IMR-90 (cell line): ENCODE measurements at regions not wholly inside any gene's neighbourhood (a gene's known extent, or its start where the extent isn't known, plus 50 kb on each side); places are given as distances from the start of the nearest gene placed in this dataset.

Experiments
- ATAC-seq: fragments of 200-7000 bp; cut with Tn5 transposase; 2 replicates; pipeline ENCODE4 v1.9.1; 2020; ENCODE audit warnings: low read depth, mild to moderate bottlenecking, moderate library complexity
- BruUV-seq: library from RNA; stranded (reverse); fragments of 400-500 nt; replicated peaks from 2 replicates; lab custom pipeline; 2021; lab: Mats Ljungman, UMichigan
- CTCF ChIA-PET: fragments of 300-600 bp; formaldehyde crosslinking; extraction: SDS; loops from one replicate; lab custom pipeline; 2021; ENCODE audit warnings: antibody characterized with exemption; lab: Yijun Ruan, JAX
- POLR2A ChIA-PET: fragments of 300-600 bp; sonication (Branson Sonifier 250); formaldehyde crosslinking; loops from one replicate; lab custom pipeline; 2022; ENCODE audit warnings: antibody characterized with exemption; ENCODE audit not compliant: unreplicated experiment; lab: Charles Lee
- DNase-seq: peaks from one replicate; pipeline ENCODE4 v3.0.0; 2013
- H2AFZ ChIP-seq: replicated peaks from 2 replicates; pipeline ENCODE3; 2013; ENCODE audit warnings: low read length, mild to moderate bottlenecking; ENCODE audit not compliant: poor library complexity
- H2AK5ac ChIP-seq: 2 replicates; pipeline ENCODE4 v1.6.1; 2013; ENCODE audit warnings: low read depth, low read length, inconsistent platforms
- H2AK9ac ChIP-seq: replicated peaks from 2 replicates; pipeline ENCODE3; 2013; ENCODE audit warnings: mild to moderate bottlenecking, low read depth, low read length, moderate library complexity; ENCODE audit not compliant: poor library complexity
- H2BK120ac ChIP-seq: 2 replicates; pipeline ENCODE4 v1.6.1; 2013; ENCODE audit warnings: low read depth, low read length, inconsistent platforms
- H2BK15ac ChIP-seq: 3 replicates; pipeline ENCODE4 v1.6.1; 2013; ENCODE audit warnings: low read depth, low read length, inconsistent platforms
- H2BK20ac ChIP-seq: 2 replicates; pipeline ENCODE4 v1.6.1; 2013; ENCODE audit warnings: low read depth, mild to moderate bottlenecking, inconsistent platforms, low read length, moderate library complexity
- H2BK5ac ChIP-seq: 2 replicates; pipeline ENCODE4 v1.6.1; 2013; ENCODE audit warnings: mild to moderate bottlenecking, low read depth, low read length, inconsistent platforms; ENCODE audit not compliant: poor library complexity, severe bottlenecking
- H3K14ac ChIP-seq: replicated peaks from 2 replicates; pipeline ENCODE4 v1.6.1; 2013; ENCODE audit warnings: low read depth, low read length, inconsistent platforms
- H3K18ac ChIP-seq: 2 replicates; pipeline ENCODE4 v1.6.1; 2013; ENCODE audit warnings: low read depth, low read length, control low read depth
- H3K23ac ChIP-seq: 2 replicates; pipeline ENCODE4 v1.6.1; 2013; ENCODE audit warnings: low read depth, low read length, inconsistent platforms
- H3K27ac ChIP-seq: 2 replicates; pipeline ENCODE4 v1.5.1; 2013; ENCODE audit warnings: mild to moderate bottlenecking, control low read depth, low read length; ENCODE audit not compliant: insufficient read depth
- H3K27me3 ChIP-seq: 2 replicates; pipeline ENCODE4 v1.6.1; 2013; ENCODE audit warnings: low read length; ENCODE audit not compliant: control insufficient read depth, insufficient read depth
- H3K36me3 ChIP-seq: 2 replicates; pipeline ENCODE4 v1.6.1; 2013; ENCODE audit warnings: low read length, mixed read lengths; ENCODE audit not compliant: control insufficient read depth, insufficient read depth
- H3K4ac ChIP-seq: 2 replicates; pipeline ENCODE4 v1.6.1; 2013; ENCODE audit warnings: low read depth, low read length, inconsistent platforms
- H3K4me1 ChIP-seq: 2 replicates; pipeline ENCODE4 v1.6.1; 2013; ENCODE audit warnings: low read length, mixed read lengths; ENCODE audit not compliant: control insufficient read depth, insufficient read depth
- H3K4me2 ChIP-seq: 2 replicates; pipeline ENCODE4 v1.6.1; 2013; ENCODE audit warnings: low read depth, mild to moderate bottlenecking, control low read depth, low read length, moderate library complexity
- H3K4me3 ChIP-seq: 2 replicates; pipeline ENCODE4 v1.5.1; 2013; ENCODE audit warnings: low read depth, mild to moderate bottlenecking, control low read depth, low read length, moderate library complexity; ENCODE audit not compliant: insufficient read depth
- H3K56ac ChIP-seq: 2 replicates; pipeline ENCODE4 v1.6.1; 2013; ENCODE audit warnings: low read length, inconsistent platforms; ENCODE audit not compliant: insufficient read depth; ENCODE audit errors: extremely low read depth
- H3K79me1 ChIP-seq, 2 experiments: 2 replicates each; pipeline ENCODE4 v1.6.1; 2013; ENCODE audit warnings: low read length in 2 of 2, inconsistent platforms in 1 of 2, low read depth in 1 of 2
- H3K9ac ChIP-seq: 2 replicates; pipeline ENCODE4 v1.6.1; 2013; ENCODE audit warnings: low read depth, low read length, control low read depth
- H3K9me1 ChIP-seq: 2 replicates; pipeline ENCODE4 v1.6.1; 2013; ENCODE audit warnings: low read length, inconsistent platforms; ENCODE audit not compliant: insufficient read depth
- H3K9me3 ChIP-seq: 2 replicates; pipeline ENCODE4 v1.6.1; 2013; ENCODE audit warnings: low read length; ENCODE audit not compliant: control insufficient read depth, insufficient read depth
- H4K20me1 ChIP-seq: 2 replicates; pipeline ENCODE4 v1.6.1; 2013; ENCODE audit warnings: low read length, inconsistent platforms; ENCODE audit not compliant: insufficient read depth
- H4K5ac ChIP-seq: 2 replicates; pipeline ENCODE4 v1.6.1; 2013; ENCODE audit warnings: mild to moderate bottlenecking, low read depth, low read length, control low read depth
- H4K8ac ChIP-seq, 2 experiments: 2 replicates each; pipeline ENCODE4 v1.6.1; 2013; ENCODE audit warnings: low read depth in 2 of 2, low read length in 2 of 2, control low read depth in 1 of 2, inconsistent platforms in 1 of 2
- H4K91ac ChIP-seq: 2 replicates; pipeline ENCODE4 v1.6.1; 2013; ENCODE audit warnings: low read depth, low read length, inconsistent platforms; ENCODE audit not compliant: insufficient read depth
- BHLHE40 ChIP-seq: fragments of 150-350 bp; IDR thresholded peaks from 2 replicates; pipeline ENCODE4 v1.6.1; 2016; ENCODE audit warnings: mild to moderate bottlenecking, low read depth, low read length
- CEBPB ChIP-seq: IDR thresholded peaks from 2 replicates; pipeline ENCODE4 v1.6.1; 2012; ENCODE audit warnings: low read depth, low read length, improper control_type of control experiment
- CHD1 ChIP-seq: IDR thresholded peaks from 2 replicates; pipeline ENCODE4 v1.6.1; 2012; ENCODE audit warnings: low read depth, low read length, improper control_type of control experiment
- CTCF ChIP-seq: conservative IDR thresholded peaks from 2 replicates; pipeline ENCODE4 v1.5.1; 2012; ENCODE audit warnings: mild to moderate bottlenecking, low read depth, low read length, improper control_type of control experiment
- ELK1 ChIP-seq: fragments of 150-350 bp; IDR thresholded peaks from 2 replicates; pipeline ENCODE4 v1.6.1; 2016; ENCODE audit warnings: low read depth, mild to moderate bottlenecking, low read length, moderate library complexity, borderline replicate concordance
- FOS ChIP-seq: fragments of 150-350 bp; IDR thresholded peaks from 2 replicates; pipeline ENCODE4 v1.6.1; 2016; ENCODE audit warnings: low read depth, low read length
- MAZ ChIP-seq: IDR thresholded peaks from 2 replicates; pipeline ENCODE4 v1.6.1; 2012; ENCODE audit warnings: low read depth, mild to moderate bottlenecking, low read length, improper control_type of control experiment, moderate library complexity, borderline replicate concordance
- MXI1 ChIP-seq: IDR thresholded peaks from 2 replicates; pipeline ENCODE4 v1.6.1; 2012; ENCODE audit warnings: low read depth, mild to moderate bottlenecking, low read length, moderate library complexity, borderline replicate concordance
- NFE2L2 ChIP-seq: fragments of 150-350 bp; IDR thresholded peaks from 2 replicates; pipeline ENCODE4 v1.6.1; 2016; ENCODE audit warnings: low read depth, mild to moderate bottlenecking, low read length
- RAD21 ChIP-seq: IDR thresholded peaks from 2 replicates; pipeline ENCODE4 v1.6.1; 2012; ENCODE audit warnings: low read length, improper control_type of control experiment
- SMC3 ChIP-seq: fragments of 150-350 bp; IDR thresholded peaks from 2 replicates; pipeline ENCODE4 v1.6.1; 2016; ENCODE audit warnings: low read depth, mild to moderate bottlenecking, antibody characterized with exemption, low read length, moderate library complexity
- USF2 ChIP-seq: fragments of 150-350 bp; IDR thresholded peaks from 2 replicates; pipeline ENCODE4 v1.6.1; 2017; ENCODE audit warnings: mild to moderate bottlenecking, antibody characterized with exemption, low read length, low read depth
- WGBS, 2 experiments: methylation state at CpG; one replicate each; pipeline versions ENCODE4 v1.1.5 to v1.1.7; 2013; ENCODE audit warnings: missing lambda C conversion rate in 2 of 2; ENCODE audit not compliant: insufficient read length in 1 of 2; ENCODE audit errors: extremely low coverage in 2 of 2; 5-methylcytosine and 5-hydroxymethylcytosine counted together
- dilution Hi-C: fragments of 300-500 bp; cut with HindIII; formaldehyde crosslinking; loops from one replicate; pipeline ENCODE4 v1.14.3; 2018; ENCODE audit warnings: low sequenced_read_pairs; ENCODE audit not compliant: unreplicated experiment
- in situ Hi-C: fragments of 300-500 bp; cut with MboI; formaldehyde crosslinking; loops from 3 replicates; pipeline ENCODE4 v1.14.3; 2019; ENCODE audit warnings: low sequenced_read_pairs, inconsistent platforms, mixed read lengths
- intact Hi-C: fragments of 100-400 bp; cut with micrococcal nuclease; formaldehyde crosslinking; loops from 2 replicates; pipeline ENCODE4 v1.10.0; 2022

GRCh38 chr3:64945171-64945729 lies 257.4 kb upstream of the ADAMTS9 start:
- no peaks in the 10 kb centered on the region for H3K36me3 ChIP-seq
- no peak overlapping the region for H2AFZ ChIP-seq
- H3K27me3 ChIP-seq, result peaks cover 2% of the 10 kb centered on the region; the same call in 1 of the 2 replicates
- ATAC-seq (no peak), DNase-seq (no peak)
- in situ Hi-C loops, result no loop called here
- no CpG with 5 or more reads among the region's 6 CpGs for WGBS, 2 experiments
- TF ChIP-seq CEBPB (no peak), MAZ (no peak), BHLHE40 (no peak), NFE2L2 (no peak), USF2 (no peak), CTCF (no peak), SMC3 (no peak), MXI1 (no peak), CHD1 (no peak), RAD21 (no peak), FOS (no peak), ELK1 (no peak)
- H3K9me1 ChIP-seq, result no peaks in the 10 kb centered on the region
- H4K8ac ChIP-seq, result no peak overlapping the region
- no peak overlapping the region for H2BK15ac ChIP-seq
- dilution Hi-C loops, result no loop called here
- H3K4ac ChIP-seq, result no peak overlapping the region
- intact Hi-C loops, result no loop called here
- no peaks in the 10 kb centered on the region for H3K9me3 ChIP-seq
- H3K4me2 ChIP-seq, result no peak overlapping the region
- H3K56ac ChIP-seq, result no peak overlapping the region
- H3K23ac ChIP-seq, result no peak overlapping the region
- H4K5ac ChIP-seq, result no peak overlapping the region
- no peak overlapping the region for H3K27ac ChIP-seq
- no peak overlapping the region for H3K9ac ChIP-seq
- no peak overlapping the region for H3K14ac ChIP-seq
- POLR2A ChIA-PET, result no interaction called here
- no peak overlapping the region for H4K91ac ChIP-seq
- no peak overlapping the region for H2AK9ac ChIP-seq
- H2BK5ac ChIP-seq, result no peak overlapping the region
- no peak overlapping the region for H2AK5ac ChIP-seq
- H3K79me1 ChIP-seq, result no peaks in the 10 kb centered on the region
- H2BK20ac ChIP-seq, result no peak overlapping the region
- BruUV-seq, result no TSS peak
- no peaks in the 10 kb centered on the region for H3K4me1 ChIP-seq
- H4K20me1 ChIP-seq, result no peaks in the 10 kb centered on the region
- no peak overlapping the region for H3K4me3 ChIP-seq
- CTCF ChIA-PET, result no interaction called here
- no peak overlapping the region for H2BK120ac ChIP-seq
- no peak overlapping the region for H3K18ac ChIP-seq
